Fibroblast of peridontal ligament (primary cell): ENCODE measurements at regions not wholly inside any gene's neighbourhood (a gene's known extent, or its start where the extent isn't known, plus 50 kb on each side); places are given as distances from the start of the nearest gene placed in this dataset.

Experiments used
- DNase-seq: peaks from one replicate; pipeline ENCODE4 v3.0.0-alpha.2; 2010; ENCODE audit errors: extremely low read depth

DNA sequence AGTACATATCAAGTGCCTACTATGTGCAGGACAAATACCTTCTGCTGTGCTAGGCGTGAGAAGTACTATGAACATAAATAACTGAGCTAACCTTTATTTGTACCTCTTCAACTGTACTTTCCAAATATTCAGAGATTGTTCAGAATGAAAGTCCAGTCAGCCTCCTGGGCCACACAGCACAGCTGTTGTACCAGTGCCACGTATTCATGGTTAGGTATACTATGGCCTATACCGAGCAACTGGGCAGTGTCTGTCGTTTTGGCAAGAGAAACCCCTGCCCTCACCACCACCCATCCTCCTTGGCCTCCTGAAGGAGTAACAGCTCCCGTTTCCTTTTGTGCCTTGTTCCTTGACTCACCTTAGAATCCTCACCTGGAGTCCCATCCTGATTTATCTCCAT lies 53.0 kb downstream of the RASSF10 start:
- DNase-seq = no peak

DNA sequence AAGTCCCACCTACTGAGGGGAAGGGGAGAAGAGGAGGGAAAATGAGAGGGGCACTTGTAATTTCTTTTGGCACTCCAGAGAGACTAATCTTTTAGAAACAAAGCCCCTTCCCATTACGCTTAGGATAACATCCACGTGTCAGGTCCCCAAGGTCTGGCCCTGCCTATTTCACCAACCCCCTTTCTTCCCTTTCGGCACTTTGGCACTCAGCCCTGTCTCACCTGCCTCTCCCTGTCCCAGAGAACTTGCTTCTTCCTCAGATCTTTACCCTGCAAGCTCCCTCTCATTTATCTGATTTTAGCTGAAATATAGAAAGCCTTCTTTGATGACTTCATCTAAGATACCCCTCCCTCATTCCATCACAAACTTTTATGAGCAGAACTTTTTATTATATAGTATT lies 55.5 kb downstream of the RASSF10 start:
- DNase-seq = no peak

DNA sequence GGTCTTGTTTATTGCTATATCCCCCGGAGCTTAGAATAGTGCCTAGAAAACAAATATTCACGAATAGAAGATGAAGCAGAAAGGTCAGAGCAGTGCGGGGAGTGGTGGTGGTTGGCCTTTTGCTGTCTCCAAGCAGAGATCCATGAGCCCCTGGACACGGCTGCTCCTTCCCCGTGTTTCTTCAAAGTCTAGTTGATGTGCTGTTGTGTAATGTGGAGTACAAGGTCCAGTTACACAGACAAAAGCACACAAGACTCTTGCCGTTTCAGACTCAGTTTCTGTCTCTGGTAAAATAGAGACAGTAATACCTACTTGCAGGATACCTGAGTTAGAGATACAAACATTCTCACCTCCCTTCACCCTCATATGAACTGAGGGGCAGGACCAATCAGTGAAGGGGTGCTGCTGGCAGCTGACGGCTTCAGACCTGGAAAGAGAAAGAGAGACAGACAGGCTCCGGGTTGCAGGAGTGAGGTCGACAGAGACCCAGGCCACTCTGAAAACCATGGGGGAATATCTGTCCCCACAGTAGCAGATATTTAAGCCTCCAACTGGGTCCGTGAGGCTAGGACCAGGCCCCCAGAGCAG lies 56.2 kb downstream of the RASSF10 start:
- no peak for DNase-seq

DNA sequence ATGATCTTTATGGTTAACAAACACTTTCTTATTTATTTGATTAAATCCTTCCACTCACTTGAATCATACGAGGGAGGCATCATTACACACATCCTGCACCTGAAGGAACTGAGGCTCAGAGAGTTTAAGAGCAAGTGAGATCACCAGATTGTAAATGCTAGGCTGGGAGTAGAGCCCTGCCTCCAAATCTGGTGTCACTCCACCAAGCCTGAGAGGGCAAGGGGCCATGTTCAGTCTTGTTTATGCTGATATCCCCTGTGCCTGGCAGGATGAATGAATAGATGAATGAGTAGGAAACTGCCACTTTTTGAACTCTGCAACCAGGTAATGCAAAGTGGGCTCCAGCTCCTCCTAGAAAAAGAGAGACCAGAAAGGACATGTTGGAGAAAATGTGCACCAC lies 59.1 kb downstream of the RASSF10 start:
- DNase-seq = no peak

DNA sequence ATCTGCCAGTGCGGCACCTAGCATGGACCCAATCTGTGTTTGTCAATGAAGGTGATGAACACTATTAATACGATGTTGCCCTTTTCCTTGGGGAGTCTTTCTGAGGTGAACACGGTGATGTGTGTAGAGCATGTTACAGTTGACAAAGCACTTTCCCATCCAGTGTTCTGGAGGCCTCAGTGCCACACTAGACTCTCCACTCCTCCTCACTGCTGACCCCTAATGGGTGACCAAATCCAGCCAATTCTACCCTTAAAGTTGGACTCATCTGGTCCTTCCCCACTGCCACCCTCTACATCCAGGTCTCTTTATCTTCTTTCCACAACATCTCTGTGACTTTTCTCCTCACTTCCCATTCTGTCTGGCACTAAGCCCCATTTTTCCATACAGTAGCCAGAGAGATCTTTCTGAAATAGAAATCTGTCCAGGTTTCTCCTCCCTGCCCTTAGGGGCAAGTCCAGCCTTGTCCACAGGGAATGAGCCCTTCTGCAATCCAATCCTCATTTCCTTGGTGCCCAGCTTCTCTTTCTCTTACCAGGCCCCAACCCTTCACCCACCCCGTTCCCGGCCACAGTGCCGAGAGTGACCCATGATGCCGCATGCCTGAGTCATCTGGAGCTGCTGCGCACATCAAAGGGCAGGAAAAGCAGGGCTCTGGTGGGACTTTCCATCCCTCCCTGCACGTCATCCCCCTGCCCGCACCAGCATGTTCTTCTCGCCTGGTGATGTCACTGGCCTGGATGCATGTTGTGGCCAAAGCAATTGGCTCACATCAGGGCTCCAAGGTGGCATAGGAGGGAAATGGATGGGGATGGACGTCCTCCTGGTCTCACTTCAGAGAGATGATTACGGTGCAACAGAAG lies 64.2 kb downstream of the RASSF10 start:
- DNase-seq = peak; percentile 53

DNA sequence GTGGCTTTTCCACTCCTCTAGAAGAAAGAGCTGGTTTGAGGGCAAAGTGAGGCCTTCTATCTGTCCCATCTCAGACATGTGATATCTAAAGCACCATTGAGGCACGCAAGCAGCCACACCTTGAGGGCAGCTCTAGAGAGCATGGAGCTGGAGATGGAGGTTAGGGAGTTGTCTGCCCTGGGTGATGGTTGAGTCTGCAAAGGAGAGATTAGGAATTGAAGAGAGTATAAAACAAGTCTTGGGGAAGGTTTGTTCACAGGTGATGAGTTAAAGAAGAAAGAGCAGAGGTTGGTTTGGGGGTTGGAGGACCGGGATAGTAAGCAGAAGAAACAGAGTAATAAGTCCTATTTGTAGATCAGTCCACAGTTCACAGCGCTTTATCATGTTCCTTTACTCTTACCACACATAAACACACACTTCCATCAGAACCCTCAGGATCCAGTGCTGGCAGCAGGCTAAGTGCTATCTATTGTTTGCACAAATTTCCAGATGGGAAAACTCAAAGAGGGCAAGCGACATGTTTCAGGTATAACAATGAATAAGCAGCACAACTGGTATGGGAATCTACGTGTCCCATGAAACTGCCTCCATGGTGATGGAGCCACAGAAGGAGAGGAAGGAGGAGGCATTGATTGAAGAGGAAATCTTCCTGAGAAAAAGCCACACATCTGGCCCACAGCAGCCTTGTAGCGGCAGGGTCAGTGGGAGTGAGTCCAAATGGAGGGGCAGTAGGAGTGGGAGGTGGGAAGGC lies 65.8 kb downstream of the RASSF10 start:
- DNase-seq = no peak

DNA sequence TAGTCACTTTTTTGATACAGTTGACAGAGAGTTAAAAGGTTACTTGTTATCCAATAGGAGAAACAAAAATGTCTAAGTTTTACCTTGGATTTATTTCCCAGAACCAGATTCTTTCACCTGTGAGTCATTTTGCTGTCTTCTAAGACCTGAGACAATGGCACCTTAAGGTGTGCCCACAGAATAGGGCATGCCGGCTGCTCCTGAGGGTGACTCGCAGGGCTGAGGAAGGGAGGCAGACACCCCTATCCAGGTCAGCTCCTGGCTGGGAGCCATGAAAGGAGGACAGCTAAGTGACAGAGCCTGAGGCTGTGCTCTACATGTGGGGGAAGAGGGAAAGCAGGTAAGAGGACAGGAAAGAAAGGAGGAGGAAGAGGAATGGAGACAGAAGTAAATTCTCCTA lies 67.8 kb downstream of the RASSF10 start:
- no peak for DNase-seq

DNA sequence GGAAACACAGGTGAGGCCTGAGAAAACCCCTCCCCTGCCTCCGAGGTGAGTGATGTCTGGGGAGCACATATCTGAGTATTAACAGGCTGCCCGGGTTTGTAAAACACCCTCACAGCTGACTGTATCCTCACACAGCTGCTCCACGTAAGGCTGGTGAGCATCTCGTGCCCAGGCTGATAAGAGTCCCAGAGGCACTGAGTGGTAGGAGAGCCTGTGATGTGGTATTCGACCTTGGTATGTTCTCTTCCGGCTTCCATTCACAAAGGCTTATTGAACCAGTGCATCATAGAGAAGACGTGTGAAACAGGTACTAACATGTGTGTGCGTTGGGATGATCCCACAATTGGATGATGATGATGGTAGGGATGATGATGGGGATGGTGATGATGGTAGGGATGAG lies 71.7 kb downstream of the RASSF10 start:
- DNase-seq = no peak

DNA sequence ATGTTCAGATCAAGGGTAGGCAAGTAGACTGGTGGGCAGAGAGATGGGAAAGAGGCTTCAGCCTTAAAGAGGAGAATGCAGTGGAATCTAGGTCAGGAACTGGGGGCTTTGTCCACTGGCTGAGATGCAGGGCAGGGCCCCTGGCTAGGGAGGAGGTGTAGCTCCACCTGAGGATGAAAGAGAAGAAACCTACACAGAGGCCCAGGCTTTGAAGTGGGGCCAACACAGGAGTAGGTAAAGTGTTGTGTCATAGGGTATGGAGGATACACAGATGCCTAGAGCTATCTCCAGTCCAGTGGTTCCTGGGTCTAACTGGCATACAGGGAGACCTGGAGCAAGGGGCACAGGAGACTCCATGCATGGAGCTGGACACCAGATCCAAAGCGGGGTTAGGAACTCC lies 73.5 kb downstream of the RASSF10 start:
- no peak for DNase-seq

DNA sequence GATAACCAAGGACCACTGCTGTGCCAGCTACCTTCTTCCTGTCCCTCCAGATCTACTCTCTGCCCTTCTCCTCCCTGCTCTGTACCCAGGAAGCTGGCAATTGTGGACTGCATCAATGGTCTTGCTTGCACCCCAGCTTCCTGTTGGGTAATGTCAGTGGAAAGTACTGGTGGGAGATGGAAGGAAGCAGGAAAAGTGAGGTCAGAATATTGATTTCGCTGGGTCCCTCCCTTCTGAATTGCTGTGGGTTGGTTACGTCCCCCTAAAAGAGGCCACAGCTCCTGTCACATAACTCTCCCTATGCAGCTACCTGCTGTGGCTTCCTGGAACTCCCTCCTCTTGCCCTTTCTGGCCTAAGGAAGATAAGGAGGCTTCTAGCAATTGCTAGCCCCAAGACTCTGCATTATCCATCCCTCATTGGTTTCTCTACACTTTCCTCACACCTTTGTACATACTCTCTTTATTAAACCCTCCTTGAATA lies 81.2 kb downstream of the RASSF10 start:
- no peak for DNase-seq

DNA sequence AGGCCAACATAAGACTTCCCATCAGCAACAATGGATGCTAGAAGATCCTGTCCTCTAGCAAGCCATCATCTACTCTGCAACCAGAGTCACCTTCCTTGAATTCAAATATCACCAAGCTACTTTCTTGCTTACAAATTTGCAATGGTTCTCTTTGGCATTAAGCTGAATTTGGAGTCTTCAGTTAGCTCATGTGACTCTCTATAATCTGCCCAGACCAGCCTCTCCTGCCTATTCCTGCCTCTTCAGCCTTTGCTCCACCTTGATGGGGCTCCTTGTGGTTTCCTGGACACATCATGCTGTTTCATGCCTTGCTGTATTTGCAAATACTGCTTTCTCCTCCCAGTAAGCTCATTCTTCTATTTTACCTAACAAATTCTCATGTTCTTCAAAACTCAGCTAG lies 82.3 kb downstream of the RASSF10 start:
- DNase-seq = no peak

DNA sequence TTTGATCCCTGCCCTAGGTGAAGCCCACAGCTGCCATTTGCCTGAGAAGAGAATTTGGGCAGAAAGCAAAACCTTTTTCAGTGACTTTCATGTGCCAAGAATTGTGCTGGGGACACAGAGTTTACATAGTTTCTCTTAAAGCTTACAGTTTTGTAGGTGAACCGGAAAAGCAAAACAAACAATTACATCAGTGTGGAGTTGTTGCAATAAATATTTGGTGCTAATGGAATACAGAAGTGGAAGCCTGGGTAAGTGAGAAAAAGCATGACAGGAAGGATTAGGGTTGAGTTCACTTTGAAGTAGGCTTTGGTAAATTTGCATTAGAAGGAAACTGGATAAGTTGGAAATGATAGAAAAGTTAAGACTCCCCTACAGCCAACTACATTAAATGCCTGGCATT lies 82.7 kb downstream of the RASSF10 start:
- DNase-seq = peak; percentile 6

DNA sequence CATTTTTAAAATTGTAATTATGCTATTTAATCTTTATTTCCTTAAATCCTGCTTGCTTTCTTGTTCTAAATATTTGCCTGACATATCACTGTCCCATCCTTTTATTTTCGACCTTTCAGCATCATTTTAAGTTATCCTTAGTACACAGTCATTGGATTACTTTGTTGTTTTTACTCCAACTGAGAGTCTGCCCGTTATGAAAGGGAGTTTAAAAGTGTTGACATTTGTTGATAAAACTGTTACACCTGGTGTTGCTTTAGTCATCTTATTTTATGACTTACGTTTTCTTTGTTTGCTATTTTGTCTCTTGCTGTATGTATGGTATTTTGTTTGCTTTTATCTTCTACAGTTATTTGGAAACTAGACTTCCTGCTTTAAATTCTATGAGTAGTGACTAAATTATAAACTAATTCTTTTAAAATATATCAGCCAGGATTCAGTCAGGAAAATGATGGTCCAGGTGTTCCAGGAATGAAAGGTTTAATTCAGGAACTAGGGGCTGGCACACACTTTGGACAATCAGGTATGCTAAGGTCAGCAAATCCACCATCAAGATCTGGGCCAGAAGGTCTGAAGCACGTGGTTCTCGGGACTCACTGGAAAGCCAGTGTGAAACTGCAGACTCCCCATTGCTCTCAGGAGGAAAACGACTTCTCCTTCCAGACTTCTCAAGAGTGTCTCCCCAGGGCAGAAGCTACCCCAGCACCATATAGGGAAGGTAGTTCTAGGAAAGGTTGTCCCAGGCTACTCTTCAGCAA lies 86.0 kb downstream of the RASSF10 start:
- no peak for DNase-seq

DNA sequence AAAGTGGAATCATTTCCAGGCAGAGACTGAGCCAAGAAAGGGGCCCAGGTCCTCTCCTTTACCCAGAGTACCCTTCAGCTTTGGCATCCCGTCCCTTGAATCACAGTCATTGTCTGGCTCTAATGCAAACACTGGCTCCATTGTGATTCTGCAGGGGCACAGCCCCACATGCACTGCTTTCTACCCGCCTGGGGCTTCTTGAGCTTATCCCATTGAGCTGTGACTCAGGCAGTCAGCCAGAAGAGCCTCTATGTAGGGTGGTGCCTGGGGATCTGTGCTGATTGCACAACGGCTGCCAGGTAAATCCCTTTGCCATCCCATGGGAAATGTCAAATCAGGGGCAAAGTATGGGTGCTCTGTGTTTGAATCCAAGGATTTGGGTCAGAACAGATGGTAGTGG lies 88.9 kb downstream of the RASSF10 start:
- no peak for DNase-seq

DNA sequence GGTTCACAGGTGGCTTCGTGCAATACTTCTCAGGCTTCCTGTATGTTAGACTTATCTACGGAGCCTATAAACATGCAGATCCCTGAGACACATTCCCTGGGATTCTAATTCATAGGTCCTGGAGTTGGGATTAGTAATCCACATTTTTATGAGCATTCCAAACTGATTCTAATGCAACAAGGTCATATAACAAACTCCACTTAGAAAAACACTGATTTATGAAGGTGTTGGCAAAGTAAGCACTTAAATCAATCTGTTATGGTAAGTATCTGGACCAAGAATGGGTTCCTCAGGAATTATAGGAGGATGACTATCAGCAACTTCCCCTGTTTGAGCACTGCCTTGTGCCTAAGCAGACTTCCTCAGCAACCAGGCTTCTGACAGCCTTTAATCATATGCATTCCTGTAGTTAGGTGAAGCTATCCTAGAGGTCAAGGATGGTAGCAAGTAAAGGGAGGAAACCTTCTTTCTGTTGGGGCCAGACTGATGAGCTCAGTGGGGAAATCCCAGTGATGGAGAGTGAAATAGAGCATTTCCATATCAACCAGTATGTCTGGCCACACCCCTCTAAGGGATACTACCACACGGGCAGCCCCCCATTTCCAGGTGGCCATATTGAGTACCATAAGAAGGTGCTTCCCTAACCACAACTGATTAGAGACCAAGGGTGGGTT lies 89.6 kb downstream of the RASSF10 start:
- DNase-seq = no peak

DNA sequence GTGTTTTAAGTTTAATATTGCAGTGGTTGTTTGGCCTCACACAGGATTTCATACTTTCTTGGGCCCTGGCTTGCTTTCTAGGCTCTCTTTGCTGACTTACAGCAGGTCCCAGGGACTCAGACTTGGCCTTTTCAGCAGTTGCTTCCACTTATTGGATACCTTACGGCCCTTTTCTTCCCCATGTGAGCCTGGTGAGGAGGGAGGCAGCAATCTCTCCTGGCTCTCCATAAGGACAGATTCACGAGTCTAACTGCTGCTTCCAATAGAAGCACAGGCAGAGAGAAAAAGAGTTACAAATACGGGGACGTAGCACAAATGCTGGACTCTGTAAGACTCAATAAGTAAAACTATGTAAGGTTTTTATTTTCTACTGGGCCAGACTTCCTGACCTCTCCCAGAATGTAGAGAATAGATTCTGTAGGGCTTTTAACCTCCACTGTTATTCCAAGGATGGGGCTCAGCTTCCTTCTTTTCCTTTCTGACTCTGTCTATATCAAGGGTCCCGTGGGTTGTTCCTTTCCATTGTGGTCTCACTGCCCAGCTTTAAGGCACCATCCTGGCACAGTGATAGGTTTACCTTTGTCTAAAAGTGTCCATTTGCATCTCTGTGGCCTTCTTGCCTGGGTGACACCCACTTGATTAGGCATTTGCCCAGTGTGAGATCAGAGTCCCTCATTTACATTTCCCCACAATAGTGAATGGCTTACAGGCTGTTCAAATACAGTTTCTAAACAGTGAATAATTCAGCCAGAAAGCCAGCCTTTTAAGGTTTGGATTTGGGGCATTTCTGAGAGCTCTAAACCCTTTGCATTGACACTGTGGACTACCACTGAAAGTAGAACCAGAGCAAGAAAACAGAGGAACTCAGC lies 92.8 kb downstream of the RASSF10 start:
- DNase-seq = no peak

DNA sequence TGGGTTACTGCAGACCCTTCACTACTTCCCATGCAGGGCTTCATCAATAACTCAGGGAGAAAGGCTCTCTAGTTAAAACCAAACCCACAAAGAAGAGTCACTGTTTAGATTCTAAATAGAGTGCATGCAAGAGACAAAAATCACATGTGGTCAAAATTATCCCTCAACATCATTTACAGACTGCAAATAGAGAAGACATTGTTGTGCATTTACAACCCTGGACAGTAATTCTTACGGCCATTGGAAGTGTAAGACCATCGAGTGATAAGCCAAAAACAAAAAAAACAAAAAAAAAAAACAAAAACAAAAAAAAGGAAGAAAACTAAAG lies 93.4 kb downstream of the RASSF10 start:
- DNase-seq = peak; percentile 6

DNA sequence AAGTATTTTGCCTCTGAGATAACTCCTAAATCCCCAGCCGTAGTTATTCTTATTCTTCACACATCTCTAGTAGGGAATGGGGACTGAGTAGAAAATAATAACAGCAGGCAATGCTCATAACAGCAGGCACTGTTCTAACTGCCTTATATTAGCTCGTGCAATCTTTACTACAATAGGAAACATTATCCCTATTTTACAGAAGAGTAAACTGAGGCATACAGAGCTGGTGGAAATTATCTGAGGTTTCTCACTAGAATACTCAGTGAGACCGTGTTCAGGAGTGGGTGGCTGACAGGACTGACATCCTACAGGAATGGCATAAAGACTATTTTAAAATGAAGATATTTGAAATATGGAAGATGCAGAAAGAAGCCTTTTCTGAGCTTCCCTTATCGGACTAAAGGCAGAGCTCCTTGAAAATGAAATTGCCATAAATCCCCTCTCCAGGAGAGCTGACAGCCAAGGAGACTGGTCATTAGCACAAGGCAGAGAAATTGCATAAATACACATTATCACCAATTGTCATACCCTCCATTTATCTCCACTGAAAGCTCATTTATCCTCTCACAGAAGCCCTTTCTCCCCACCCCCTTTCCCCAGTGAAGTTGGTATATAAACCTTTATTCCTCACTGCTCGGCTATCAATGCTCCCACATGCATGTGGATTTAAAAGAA lies 93.9 kb downstream of the RASSF10 start:
- no peak for DNase-seq

DNA sequence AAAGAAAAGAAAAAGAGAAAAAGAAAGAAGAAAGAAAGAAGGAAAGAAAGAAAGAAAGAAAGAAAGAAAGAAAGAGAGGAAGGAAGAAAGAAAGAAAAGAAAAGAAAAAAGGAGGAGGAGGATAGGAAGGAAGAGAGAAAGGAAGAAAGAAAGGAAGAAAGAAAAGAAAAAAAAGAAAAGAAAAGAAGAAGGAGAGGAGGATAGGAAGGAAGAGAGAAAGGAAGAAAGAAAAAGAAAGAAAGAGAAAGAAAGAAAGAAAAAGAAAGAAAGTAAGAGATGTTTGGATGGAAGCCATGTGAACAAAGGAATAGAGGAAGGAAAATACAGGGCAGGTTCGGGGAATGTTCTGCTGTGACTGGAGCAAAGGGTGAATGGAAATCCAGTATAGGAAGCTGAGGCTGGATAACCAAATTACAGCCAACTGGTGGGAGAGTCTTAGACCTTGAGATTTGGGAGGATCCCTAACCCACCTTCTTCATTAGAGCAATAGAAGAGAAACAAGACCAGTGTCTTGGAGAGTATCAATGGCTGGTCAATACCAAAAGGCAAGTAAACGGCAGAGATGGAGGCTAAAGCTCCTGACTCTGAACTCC lies 94.9 kb downstream of the RASSF10 start:
- DNase-seq = no peak
